ENCODE measurements at regions not wholly inside any gene's neighbourhood (a gene's known extent, or its start where the extent isn't known, plus 50 kb on each side); places are given as distances from the start of the nearest gene placed in this dataset.
"Not testable (repeated sequence)": the region's sequence is repeated elsewhere in the genome, so short reads cannot be mapped to it uniquely, and the experiment has no call there.

- Histone ChIP-seq H3K27ac (no peak overlapping the region), H3K27me3 (no peaks in the 10 kb centered on the region), H3K36me3 (no peaks in the 10 kb centered on the region), H3K4me1 (peaks cover 0 to 17% (median 2%) of the 10 kb centered on the region in 3 donors), H3K9me3 (no peaks in the 10 kb centered on the region), H3K4me3 (no peak overlapping the region)
- TF ChIP-seq CTCF (IDR thresholded peaks at IDR 0.05) (no peak), POLR2AphosphoS5 (IDR thresholded peaks at IDR 0.05) (no peak), EP300 (IDR thresholded peaks at IDR 0.05) (no peak), POLR2A (IDR thresholded peaks at IDR 0.05) (no peak)
- no peak for ATAC-seq
- WGBS, 2 donors (ENCODE audit: low coverage in 1 of 2), result 57 to 58% methylated on average over 2 of the region's 4 CpGs
Measured at GRCh38 chr15:81880314-81880713, 165.5 kb downstream of the MEX3B start.

- not testable (repeated sequence) for H3K36me3 ChIP-seq, H3K9me3 ChIP-seq, H3K27me3 ChIP-seq, ATAC-seq, H3K4me3 ChIP-seq, H3K27ac ChIP-seq
- peaks cover 0 to 17% (median 2%) of the 10 kb centered on the region in 3 donors for H3K4me1 ChIP-seq
- 86% methylated on average over 1 of the region's 1 CpG; no CpG with 5 or more reads in 1 of the 2 donors for WGBS, 2 donors (ENCODE audit: low coverage in 1 of 2)
Measured at GRCh38 chr15:81875717-81876116, 170.1 kb downstream of the MEX3B start.

- ATAC-seq, H3K4me3 ChIP-seq: not testable (repeated sequence)
- no CpG with 5 or more reads among the region's 29 CpGs for WGBS, 2 donors (ENCODE audit: low coverage in 1 of 2)
Measured at GRCh38 chr15:81870746-81871106, 175.1 kb downstream of the MEX3B start.

GRCh38 chr15:81870062-81870745 lies 175.6 kb downstream of the MEX3B start:
- H3K4me3 ChIP-seq, ATAC-seq, H3K27ac ChIP-seq, H3K9me3 ChIP-seq, H3K27me3 ChIP-seq, H3K36me3 ChIP-seq, H3K4me1 ChIP-seq: not testable (repeated sequence)
- 84 to 100% methylated on average over 6 to 10 of the region's 16 CpGs for WGBS, 2 donors (ENCODE audit: low coverage in 1 of 2)

More at GRCh38 chr15:81870746-81871106, 175.1 kb downstream of the MEX3B start:
- not testable (repeated sequence) for H3K36me3 ChIP-seq, H3K27ac ChIP-seq, H3K9me3 ChIP-seq, H3K4me1 ChIP-seq, H3K27me3 ChIP-seq

GRCh38 chr15:81869161-81869954 lies 176.5 kb downstream of the MEX3B start:
- ATAC-seq, result no peak
- no peaks in the 10 kb centered on the region for H3K27me3 ChIP-seq
- 88 to 90% methylated on average over 8 to 9 of the region's 10 CpGs for WGBS, 2 donors (ENCODE audit: low coverage in 1 of 2)
- no peak overlapping the region for H3K27ac ChIP-seq
- no peak for TF ChIP-seq POLR2A (IDR thresholded peaks at IDR 0.05)
- no peak for TF ChIP-seq POLR2AphosphoS5 (IDR thresholded peaks at IDR 0.05)
- no peak for TF ChIP-seq EP300 (IDR thresholded peaks at IDR 0.05)
- no peak for TF ChIP-seq CTCF (IDR thresholded peaks at IDR 0.05)
- no peaks in the 10 kb centered on the region for H3K4me1 ChIP-seq
- H3K4me3 ChIP-seq, result no peak overlapping the region
- no peaks in the 10 kb centered on the region for H3K36me3 ChIP-seq
- no peaks in the 10 kb centered on the region for H3K9me3 ChIP-seq

GRCh38 chr15:81865850-81866537 lies 179.8 kb downstream of the MEX3B start:
- no peaks in the 10 kb centered on the region for H3K4me1 ChIP-seq
- no peak overlapping the region for H3K4me3 ChIP-seq
- no peaks in the 10 kb centered on the region for H3K36me3 ChIP-seq
- H3K9me3 ChIP-seq, result no peaks in the 10 kb centered on the region
- no peak for ATAC-seq
- no peaks in the 10 kb centered on the region for H3K27me3 ChIP-seq
- no peak overlapping the region for H3K27ac ChIP-seq
- TF ChIP-seq CTCF (IDR thresholded peaks at IDR 0.05), result no peak
- TF ChIP-seq POLR2AphosphoS5 (IDR thresholded peaks at IDR 0.05), result no peak
- TF ChIP-seq EP300 (IDR thresholded peaks at IDR 0.05), result no peak
- no peak for TF ChIP-seq POLR2A (IDR thresholded peaks at IDR 0.05)
- WGBS, 2 donors (ENCODE audit: low coverage in 1 of 2), result 74 to 79% methylated on average over 4 to 8 of the region's 11 CpGs

All from gastroesophageal sphincter (tissue), 4 donors.